IMR-90 (cell line): ENCODE measurements at regions not wholly inside any gene's neighbourhood (a gene's known extent, or its start where the extent isn't known, plus 50 kb on each side); places are given as distances from the start of the nearest gene placed in this dataset.

ENCODE experiments used
- BHLHE40 ChIP-seq: fragments of 150-350 bp; IDR thresholded peaks from 2 replicates; pipeline ENCODE4 v1.6.1; 2016; ENCODE audit warnings: mild to moderate bottlenecking, low read depth, low read length
- CEBPB ChIP-seq: IDR thresholded peaks from 2 replicates; pipeline ENCODE4 v1.6.1; 2012; ENCODE audit warnings: low read depth, low read length, improper control_type of control experiment
- CHD1 ChIP-seq: IDR thresholded peaks from 2 replicates; pipeline ENCODE4 v1.6.1; 2012; ENCODE audit warnings: low read depth, low read length, improper control_type of control experiment
- CTCF ChIP-seq: conservative IDR thresholded peaks from 2 replicates; pipeline ENCODE4 v1.5.1; 2012; ENCODE audit warnings: mild to moderate bottlenecking, low read depth, low read length, improper control_type of control experiment
- ELK1 ChIP-seq: fragments of 150-350 bp; IDR thresholded peaks from 2 replicates; pipeline ENCODE4 v1.6.1; 2016; ENCODE audit warnings: low read depth, mild to moderate bottlenecking, low read length, moderate library complexity, borderline replicate concordance
- MXI1 ChIP-seq: IDR thresholded peaks from 2 replicates; pipeline ENCODE4 v1.6.1; 2012; ENCODE audit warnings: low read depth, mild to moderate bottlenecking, low read length, moderate library complexity, borderline replicate concordance
- POLR2A ChIP-seq: IDR thresholded peaks from 2 replicates; pipeline ENCODE4 v1.6.1; 2012; ENCODE audit warnings: mild to moderate bottlenecking, low read depth, low read length
- RFX5 ChIP-seq: IDR thresholded peaks from 2 replicates; pipeline ENCODE4 v1.8.0; 2012; ENCODE audit warnings: low read depth, mild to moderate bottlenecking, low read length, moderate library complexity
- TF ChIP-seq, protein P1 (sequence below): fragments of 150-350 bp; IDR thresholded peaks from 2 replicates; pipeline ENCODE4 v1.6.1; 2017; ENCODE audit warnings: mild to moderate bottlenecking, antibody characterized with exemption, low read length, low read depth

- TF ChIP-seq CTCF (no peak), BHLHE40 (no peak), POLR2A (no peak), ELK1 (no peak), CHD1 (no peak), MXI1 (no peak), CEBPB (no peak), RFX5 (no peak)
- TF ChIP-seq, protein P1, sequence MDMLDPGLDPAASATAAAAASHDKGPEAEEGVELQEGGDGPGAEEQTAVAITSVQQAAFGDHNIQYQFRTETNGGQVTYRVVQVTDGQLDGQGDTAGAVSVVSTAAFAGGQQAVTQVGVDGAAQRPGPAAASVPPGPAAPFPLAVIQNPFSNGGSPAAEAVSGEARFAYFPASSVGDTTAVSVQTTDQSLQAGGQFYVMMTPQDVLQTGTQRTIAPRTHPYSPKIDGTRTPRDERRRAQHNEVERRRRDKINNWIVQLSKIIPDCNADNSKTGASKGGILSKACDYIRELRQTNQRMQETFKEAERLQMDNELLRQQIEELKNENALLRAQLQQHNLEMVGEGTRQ = no peak
Observed at GRCh38 chr2:17149945-17150344, 368.3 kb downstream of the RAD51AP2 start.
